ENCODE measurements at regions not wholly inside any gene's neighbourhood (a gene's known extent, or its start where the extent isn't known, plus 50 kb on each side); places are given as distances from the start of the nearest gene placed in this dataset.

- TF ChIP-seq CTCF (IDR thresholded peaks at IDR 0.05 in 8 of 11, conservative IDR thresholded peaks at IDR 0.05 in 3 of 11): no peak
- no peak for TF ChIP-seq POLR2A (IDR thresholded peaks at IDR 0.05)
- TF ChIP-seq POLR2AphosphoS5 (IDR thresholded peaks at IDR 0.05): no peak
These were observed 356.9 kb downstream of the DEPDC1B start for GRCh38 chr5:60343102-60343501.

All from spleen (tissue), 7 donors.